ENCODE measurements at regions not wholly inside any gene's neighbourhood (a gene's known extent, or its start where the extent isn't known, plus 50 kb on each side); places are given as distances from the start of the nearest gene placed in this dataset.

DNA sequence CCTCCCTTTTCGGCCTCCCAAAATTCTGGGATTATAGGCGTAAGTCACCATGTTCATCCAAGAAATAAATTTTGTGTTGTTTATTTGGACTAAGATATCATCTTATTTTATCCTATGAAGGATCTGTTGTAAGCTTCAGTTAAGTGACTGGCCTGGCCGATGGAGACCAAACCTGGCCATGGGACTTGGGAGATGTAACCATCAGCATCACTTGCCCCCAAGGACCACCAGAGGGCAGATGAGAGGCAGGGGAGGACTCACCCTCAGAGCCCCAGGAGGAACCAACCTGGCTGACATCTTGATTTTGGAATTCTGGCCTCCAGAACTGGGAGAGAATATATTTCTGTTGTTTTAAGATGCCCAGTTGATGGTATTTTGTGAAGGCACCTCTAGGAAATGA is 266.7 kb downstream of the CDH26 start:
- TF ChIP-seq POLR2A (IDR thresholded peaks at IDR 0.05): no peak
- TF ChIP-seq, protein P1, sequence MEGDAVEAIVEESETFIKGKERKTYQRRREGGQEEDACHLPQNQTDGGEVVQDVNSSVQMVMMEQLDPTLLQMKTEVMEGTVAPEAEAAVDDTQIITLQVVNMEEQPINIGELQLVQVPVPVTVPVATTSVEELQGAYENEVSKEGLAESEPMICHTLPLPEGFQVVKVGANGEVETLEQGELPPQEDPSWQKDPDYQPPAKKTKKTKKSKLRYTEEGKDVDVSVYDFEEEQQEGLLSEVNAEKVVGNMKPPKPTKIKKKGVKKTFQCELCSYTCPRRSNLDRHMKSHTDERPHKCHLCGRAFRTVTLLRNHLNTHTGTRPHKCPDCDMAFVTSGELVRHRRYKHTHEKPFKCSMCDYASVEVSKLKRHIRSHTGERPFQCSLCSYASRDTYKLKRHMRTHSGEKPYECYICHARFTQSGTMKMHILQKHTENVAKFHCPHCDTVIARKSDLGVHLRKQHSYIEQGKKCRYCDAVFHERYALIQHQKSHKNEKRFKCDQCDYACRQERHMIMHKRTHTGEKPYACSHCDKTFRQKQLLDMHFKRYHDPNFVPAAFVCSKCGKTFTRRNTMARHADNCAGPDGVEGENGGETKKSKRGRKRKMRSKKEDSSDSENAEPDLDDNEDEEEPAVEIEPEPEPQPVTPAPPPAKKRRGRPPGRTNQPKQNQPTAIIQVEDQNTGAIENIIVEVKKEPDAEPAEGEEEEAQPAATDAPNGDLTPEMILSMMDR (IDR thresholded peaks at IDR 0.05): no peak

All from uterus (tissue), 2 donors.